GM12878 (cell line): ENCODE measurements at regions not wholly inside any gene's neighbourhood (a gene's known extent, or its start where the extent isn't known, plus 50 kb on each side); places are given as distances from the start of the nearest gene placed in this dataset.

Experiments
- CHD4 ChIP-seq: fragments of 200-600 bp; sonication (generic); IDR thresholded peaks from 2 replicates; pipeline ENCODE4 v1.6.1; 2016; ENCODE audit warnings: mild to moderate bottlenecking
- GABPA ChIP-seq: IDR thresholded peaks from 2 replicates; pipeline ENCODE4 v1.6.1; 2014; ENCODE audit warnings: antibody characterized with exemption, low read depth, mild to moderate bottlenecking, inconsistent platforms
- NRF1 ChIP-seq: conservative IDR thresholded peaks from 2 replicates; pipeline ENCODE4 v1.6.1; 2011; ENCODE audit warnings: mild to moderate bottlenecking, low read depth, low read length, improper control_type of control experiment
- POLR2A ChIP-seq: IDR thresholded peaks from 2 replicates; pipeline ENCODE4 v1.6.1; 2011; ENCODE audit warnings: low read depth, mild to moderate bottlenecking, low read length
- POLR2AphosphoS5 ChIP-seq: IDR thresholded peaks from 2 replicates; pipeline ENCODE4 v1.6.1; 2011; ENCODE audit warnings: mild to moderate bottlenecking, low read length, inconsistent platforms
- TF ChIP-seq, protein P1 (sequence below): IDR thresholded peaks from 2 replicates; pipeline ENCODE4 v1.6.1; 2011; ENCODE audit warnings: low read depth, mild to moderate bottlenecking, low read length, moderate library complexity, borderline replicate concordance; ENCODE audit errors: extremely low read depth
- TF ChIP-seq, protein P2 (sequence below): fragments of 450-650 bp; IDR thresholded peaks from 2 replicates; pipeline ENCODE4 v1.6.1; 2016; ENCODE audit warnings: mild to moderate bottlenecking
- TF ChIP-seq, protein P3 (sequence below): fragments of 450-650 bp; IDR thresholded peaks from 2 replicates; pipeline ENCODE4 v1.6.1; 2017; ENCODE audit warnings: mild to moderate bottlenecking, low read depth, inconsistent platforms; ENCODE audit not compliant: poor library complexity, severe bottlenecking
- TF ChIP-seq, protein P4 (sequence below), 3 experiments: IDR thresholded peaks in 2 of 3; conservative IDR thresholded peaks in 1 of 3; 2 replicates each; pipeline ENCODE4 v1.5.1; 2011; ENCODE audit warnings: low read depth in 3 of 3, low read length in 3 of 3, mild to moderate bottlenecking in 3 of 3, control low read depth in 2 of 3, moderate library complexity in 2 of 3, inconsistent platforms in 1 of 3, mixed read lengths in 1 of 3; ENCODE audit not compliant: control insufficient read depth in 2 of 3, insufficient read depth in 1 of 3; ENCODE audit errors: extremely low read depth in 1 of 3
- TF ChIP-seq, protein P5 (sequence below): fragments of 450-650 bp; IDR thresholded peaks from 2 replicates; pipeline ENCODE4 v1.6.1; 2017; ENCODE audit warnings: mild to moderate bottlenecking

DNA sequence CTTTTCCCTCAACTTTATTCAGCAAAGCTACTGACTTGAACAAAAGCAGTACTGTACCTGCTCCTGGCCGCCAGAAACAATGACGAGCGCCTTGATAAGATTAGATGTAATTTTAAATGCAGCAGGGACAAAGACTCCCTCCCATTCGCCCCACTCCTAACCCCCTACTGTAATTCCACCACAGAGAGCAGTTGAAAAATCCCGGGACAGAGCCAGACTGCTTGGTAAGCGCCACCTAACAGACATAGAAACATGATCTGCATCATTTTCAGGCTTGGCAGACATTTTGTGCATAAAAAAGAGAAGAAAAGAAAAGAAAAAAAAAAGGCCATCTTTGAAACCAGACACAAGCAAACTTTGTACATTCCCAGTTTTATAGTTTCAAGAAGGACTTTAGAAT, 81.9 kb downstream of the ISL1 start:
- TF ChIP-seq CHD4 (no peak), POLR2A (no peak), POLR2AphosphoS5 (no peak), GABPA (no peak), NRF1 (no peak)
- TF ChIP-seq, protein P1, sequence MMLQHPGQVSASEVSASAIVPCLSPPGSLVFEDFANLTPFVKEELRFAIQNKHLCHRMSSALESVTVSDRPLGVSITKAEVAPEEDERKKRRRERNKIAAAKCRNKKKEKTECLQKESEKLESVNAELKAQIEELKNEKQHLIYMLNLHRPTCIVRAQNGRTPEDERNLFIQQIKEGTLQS: no peak
- TF ChIP-seq, protein P2, sequence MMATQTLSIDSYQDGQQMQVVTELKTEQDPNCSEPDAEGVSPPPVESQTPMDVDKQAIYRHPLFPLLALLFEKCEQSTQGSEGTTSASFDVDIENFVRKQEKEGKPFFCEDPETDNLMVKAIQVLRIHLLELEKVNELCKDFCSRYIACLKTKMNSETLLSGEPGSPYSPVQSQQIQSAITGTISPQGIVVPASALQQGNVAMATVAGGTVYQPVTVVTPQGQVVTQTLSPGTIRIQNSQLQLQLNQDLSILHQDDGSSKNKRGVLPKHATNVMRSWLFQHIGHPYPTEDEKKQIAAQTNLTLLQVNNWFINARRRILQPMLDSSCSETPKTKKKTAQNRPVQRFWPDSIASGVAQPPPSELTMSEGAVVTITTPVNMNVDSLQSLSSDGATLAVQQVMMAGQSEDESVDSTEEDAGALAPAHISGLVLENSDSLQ: no peak
- TF ChIP-seq, protein P3, sequence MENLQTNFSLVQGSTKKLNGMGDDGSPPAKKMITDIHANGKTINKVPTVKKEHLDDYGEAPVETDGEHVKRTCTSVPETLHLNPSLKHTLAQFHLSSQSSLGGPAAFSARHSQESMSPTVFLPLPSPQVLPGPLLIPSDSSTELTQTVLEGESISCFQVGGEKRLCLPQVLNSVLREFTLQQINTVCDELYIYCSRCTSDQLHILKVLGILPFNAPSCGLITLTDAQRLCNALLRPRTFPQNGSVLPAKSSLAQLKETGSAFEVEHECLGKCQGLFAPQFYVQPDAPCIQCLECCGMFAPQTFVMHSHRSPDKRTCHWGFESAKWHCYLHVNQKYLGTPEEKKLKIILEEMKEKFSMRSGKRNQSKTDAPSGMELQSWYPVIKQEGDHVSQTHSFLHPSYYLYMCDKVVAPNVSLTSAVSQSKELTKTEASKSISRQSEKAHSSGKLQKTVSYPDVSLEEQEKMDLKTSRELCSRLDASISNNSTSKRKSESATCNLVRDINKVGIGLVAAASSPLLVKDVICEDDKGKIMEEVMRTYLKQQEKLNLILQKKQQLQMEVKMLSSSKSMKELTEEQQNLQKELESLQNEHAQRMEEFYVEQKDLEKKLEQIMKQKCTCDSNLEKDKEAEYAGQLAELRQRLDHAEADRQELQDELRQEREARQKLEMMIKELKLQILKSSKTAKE: no peak
- TF ChIP-seq, protein P4, sequence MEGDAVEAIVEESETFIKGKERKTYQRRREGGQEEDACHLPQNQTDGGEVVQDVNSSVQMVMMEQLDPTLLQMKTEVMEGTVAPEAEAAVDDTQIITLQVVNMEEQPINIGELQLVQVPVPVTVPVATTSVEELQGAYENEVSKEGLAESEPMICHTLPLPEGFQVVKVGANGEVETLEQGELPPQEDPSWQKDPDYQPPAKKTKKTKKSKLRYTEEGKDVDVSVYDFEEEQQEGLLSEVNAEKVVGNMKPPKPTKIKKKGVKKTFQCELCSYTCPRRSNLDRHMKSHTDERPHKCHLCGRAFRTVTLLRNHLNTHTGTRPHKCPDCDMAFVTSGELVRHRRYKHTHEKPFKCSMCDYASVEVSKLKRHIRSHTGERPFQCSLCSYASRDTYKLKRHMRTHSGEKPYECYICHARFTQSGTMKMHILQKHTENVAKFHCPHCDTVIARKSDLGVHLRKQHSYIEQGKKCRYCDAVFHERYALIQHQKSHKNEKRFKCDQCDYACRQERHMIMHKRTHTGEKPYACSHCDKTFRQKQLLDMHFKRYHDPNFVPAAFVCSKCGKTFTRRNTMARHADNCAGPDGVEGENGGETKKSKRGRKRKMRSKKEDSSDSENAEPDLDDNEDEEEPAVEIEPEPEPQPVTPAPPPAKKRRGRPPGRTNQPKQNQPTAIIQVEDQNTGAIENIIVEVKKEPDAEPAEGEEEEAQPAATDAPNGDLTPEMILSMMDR (IDR thresholded peaks at IDR 0.05 in 2 of 3, conservative IDR thresholded peaks at IDR 0.05 in 1 of 3; ENCODE audit: control insufficient read depth in 2 of 3, extremely low read depth in 1 of 3, insufficient read depth in 1 of 3, low read depth in 3 of 3, low read length in 3 of 3): no peak
- TF ChIP-seq, protein P5, sequence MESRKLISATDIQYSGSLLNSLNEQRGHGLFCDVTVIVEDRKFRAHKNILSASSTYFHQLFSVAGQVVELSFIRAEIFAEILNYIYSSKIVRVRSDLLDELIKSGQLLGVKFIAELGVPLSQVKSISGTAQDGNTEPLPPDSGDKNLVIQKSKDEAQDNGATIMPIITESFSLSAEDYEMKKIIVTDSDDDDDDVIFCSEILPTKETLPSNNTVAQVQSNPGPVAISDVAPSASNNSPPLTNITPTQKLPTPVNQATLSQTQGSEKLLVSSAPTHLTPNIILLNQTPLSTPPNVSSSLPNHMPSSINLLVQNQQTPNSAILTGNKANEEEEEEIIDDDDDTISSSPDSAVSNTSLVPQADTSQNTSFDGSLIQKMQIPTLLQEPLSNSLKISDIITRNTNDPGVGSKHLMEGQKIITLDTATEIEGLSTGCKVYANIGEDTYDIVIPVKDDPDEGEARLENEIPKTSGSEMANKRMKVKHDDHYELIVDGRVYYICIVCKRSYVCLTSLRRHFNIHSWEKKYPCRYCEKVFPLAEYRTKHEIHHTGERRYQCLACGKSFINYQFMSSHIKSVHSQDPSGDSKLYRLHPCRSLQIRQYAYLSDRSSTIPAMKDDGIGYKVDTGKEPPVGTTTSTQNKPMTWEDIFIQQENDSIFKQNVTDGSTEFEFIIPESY: no peak
